K562 (cell line): ENCODE measurements at regions not wholly inside any gene's neighbourhood (a gene's known extent, or its start where the extent isn't known, plus 50 kb on each side); places are given as distances from the start of the nearest gene placed in this dataset.

Experiments used
- ATAC-seq: fragments of 200-7000 bp; cut with Tn5 transposase; 3 replicates; pipeline ENCODE4 v1.9.1; 2020; ENCODE audit warnings: moderate library complexity
- BruUV-seq: library from RNA; stranded (reverse); fragments of 400-500 nt; replicated peaks from 2 replicates; lab custom pipeline; 2021; lab: Mats Ljungman, UMichigan
- CTCF ChIA-PET: fragments of 300-600 bp; formaldehyde crosslinking; extraction: SDS; loops from one replicate; lab custom pipeline; 2021; ENCODE audit warnings: low intra/inter-chr PET ratio; lab: Yijun Ruan, JAX
- POLR2A ChIA-PET: fragments of 300-600, 350-650 bp; sonication (Branson Sonifier 250); formaldehyde crosslinking; extraction: SDS; loops from one replicate; lab custom pipeline; 2021; ENCODE audit warnings: antibody characterized with exemption, inconsistent platforms; lab: Yijun Ruan, JAX
- DNase-seq, 4 experiments: peaks; one replicate each; pipeline versions ENCODE4 v3.0.0 to v3.0.0-alpha.2; 2011 to 2018; ENCODE audit warnings: low spot score in 3 of 4, mixed read lengths in 3 of 4; ENCODE audit errors: extremely low read depth in 1 of 4
- FAIRE-seq: peaks from 2 replicates; lab custom pipeline; 2011; peaks lifted over from hg19 to GRCh38; lab: Jason Lieb, UNC
- H2AFZ ChIP-seq: 2 replicates; pipeline ENCODE4 v1.6.0; 2011; ENCODE audit warnings: low read depth, low read length, control low read depth, inconsistent platforms
- H3K27ac ChIP-seq: fragments of 200-600 bp; 3 replicates; pipeline ENCODE4 v1.8.0; 2011; ENCODE audit warnings: low read depth, mild to moderate bottlenecking, control low read depth, inconsistent platforms, low read length, moderate library complexity, mixed read lengths; ENCODE audit errors: extremely low read depth
- H3K27me3 ChIP-seq, 2 experiments: fragments of 300-600 bp in 1 of 2; 2 replicates in 1 of 2; 3 replicates in 1 of 2; pipeline versions ENCODE4 v1.6.0 to v1.8.0; 2011; ENCODE audit warnings: inconsistent platforms in 2 of 2, low read length in 2 of 2, mild to moderate bottlenecking in 1 of 2, mixed read lengths in 1 of 2, moderate library complexity in 1 of 2; ENCODE audit not compliant: control insufficient read depth in 2 of 2, insufficient read depth in 2 of 2
- H3K36me3 ChIP-seq: fragments of 300-600 bp; 3 replicates; pipeline ENCODE4 v1.8.0; 2011; ENCODE audit warnings: mild to moderate bottlenecking, low read length, inconsistent platforms; ENCODE audit not compliant: control insufficient read depth, insufficient read depth
- H3K4me1 ChIP-seq, 2 experiments: fragments of 200-600 bp in 1 of 2; replicated peaks in 1 of 2; 2 replicates in 1 of 2; 3 replicates in 1 of 2; pipeline versions ENCODE4 v1.5.1 to v1.8.0; 2011; ENCODE audit warnings: inconsistent platforms in 2 of 2, low read length in 2 of 2, mild to moderate bottlenecking in 1 of 2, mixed read lengths in 1 of 2, moderate library complexity in 1 of 2; ENCODE audit not compliant: control insufficient read depth in 2 of 2, insufficient read depth in 2 of 2
- H3K4me2 ChIP-seq: 2 replicates; pipeline ENCODE4 v1.6.1; 2011; ENCODE audit warnings: low read length, control low read depth, inconsistent platforms, mixed read lengths; ENCODE audit not compliant: insufficient read depth
- H3K4me3 ChIP-seq: fragments of 200-600 bp; sonication (generic), shearing (Covaris generic); 2 replicates; pipeline ENCODE4 v1.5.1; 2016; ENCODE audit warnings: control low read depth, inconsistent platforms
- H3K79me2 ChIP-seq: fragments of 200-600 bp; 3 replicates; pipeline ENCODE4 v1.8.0; 2011; ENCODE audit warnings: low read length, inconsistent platforms; ENCODE audit not compliant: control insufficient read depth, insufficient read depth
- H3K9ac ChIP-seq, 2 experiments: 2 replicates each; pipeline versions ENCODE4 v1.6.0 to v1.6.1; 2011; ENCODE audit warnings: low read depth in 2 of 2, low read length in 2 of 2, control low read depth in 1 of 2, inconsistent platforms in 1 of 2, mild to moderate bottlenecking in 1 of 2, mixed read lengths in 1 of 2; ENCODE audit not compliant: insufficient read depth in 1 of 2
- H3K9me1 ChIP-seq: one replicate; pipeline ENCODE4 v1.6.0; 2011; ENCODE audit warnings: inconsistent platforms, mild to moderate bottlenecking, low read length, moderate library complexity; ENCODE audit not compliant: control insufficient read depth, insufficient read depth
- H3K9me3 ChIP-seq: replicated peaks from 2 replicates; pipeline ENCODE4 v1.5.1; 2011; ENCODE audit warnings: low read depth, low read length, inconsistent platforms; ENCODE audit not compliant: control insufficient read depth, insufficient read depth
- H4K20me1 ChIP-seq: replicated peaks from 2 replicates; pipeline ENCODE4 v1.6.1; 2011; ENCODE audit warnings: low read length, inconsistent platforms, mixed read lengths; ENCODE audit not compliant: control insufficient read depth, insufficient read depth
- CHD4 ChIP-seq: fragments of 200-600 bp; sonication (generic); IDR thresholded peaks from 3 replicates; pipeline ENCODE4 v1.6.1; 2012; ENCODE audit warnings: low read depth, mild to moderate bottlenecking, mixed read lengths, low read length, inconsistent platforms; ENCODE audit not compliant: insufficient read depth, insufficient replicate concordance, poor library complexity, severe bottlenecking
- KLF1 ChIP-seq: fragments of 450-650 bp; IDR thresholded peaks from 2 replicates; pipeline ENCODE4 v1.6.1; 2016; ENCODE audit warnings: missing genetic modification characterization, missing compliant biosample characterization
- MCM7 ChIP-seq, 2 experiments: fragments of 450-650 bp; IDR thresholded peaks; 2 replicates each; pipeline ENCODE4 v1.6.1; 2016 to 2018
- MITF ChIP-seq: IDR thresholded peaks from 2 replicates; pipeline ENCODE4 v1.6.1; 2014; ENCODE audit warnings: antibody characterized with exemption
- NCOA6 ChIP-seq: fragments of 450-650 bp; IDR thresholded peaks from 2 replicates; pipeline ENCODE4 v1.6.1; 2017; ENCODE audit warnings: mild to moderate bottlenecking
- RB1 ChIP-seq: fragments of 450-650 bp; IDR thresholded peaks from 2 replicates; pipeline ENCODE4 v1.6.1; 2017; ENCODE audit warnings: low read depth, mild to moderate bottlenecking
- SMARCB1 ChIP-seq: IDR thresholded peaks from 2 replicates; pipeline ENCODE4 v1.6.1; 2011; ENCODE audit warnings: improper control_type of control experiment, low read depth; ENCODE audit not compliant: insufficient read length
- ZFP1 ChIP-seq: fragments of 450-650 bp; formaldehyde crosslinking; IDR thresholded peaks from 2 replicates; pipeline ENCODE4 v1.4.0; 2020; ENCODE audit warnings: mild to moderate bottlenecking, mixed read lengths
- ZNF140 ChIP-seq: fragments of 250-450 bp; sonication (Bioruptor Pico); IDR thresholded peaks from 2 replicates; pipeline ENCODE4 v1.8.0; 2021; ENCODE audit warnings: moderate library complexity, mild to moderate bottlenecking, inconsistent platforms
- WGBS: fragments of 100-300 bp; shearing (Covaris generic); methylation state at CpG from one replicate; pipeline ENCODE4 v1.1.6; 2016; ENCODE audit warnings: low coverage, mixed read lengths; ENCODE audit not compliant: insufficient coverage; ENCODE audit errors: missing lambda C conversion rate; 5-methylcytosine and 5-hydroxymethylcytosine counted together
- in situ Hi-C: fragments of 300-500 bp; cut with MboI; formaldehyde crosslinking; loops from 4 replicates; pipeline ENCODE4 v1.15.0; 2018; ENCODE audit warnings: inconsistent platforms, mixed read lengths
- intact Hi-C: fragments of 100-400 bp; cut with micrococcal nuclease; formaldehyde crosslinking; loops from 2 replicates; pipeline ENCODE4 v1.14.2; 2022
- TF ChIP-seq, protein P1 (sequence below): fragments of 450-650 bp; formaldehyde crosslinking; IDR thresholded peaks from 2 replicates; pipeline ENCODE4 v1.4.0; 2020; ENCODE audit warnings: mild to moderate bottlenecking, mixed read lengths
- TF ChIP-seq, protein P2 (sequence below): fragments of 250-450 bp; sonication (Bioruptor Pico); IDR thresholded peaks from 2 replicates; pipeline ENCODE4 v1.4.0; 2020; ENCODE audit warnings: mild to moderate bottlenecking
- TF ChIP-seq, protein P3 (sequence below): fragments of 450-650 bp; IDR thresholded peaks from 2 replicates; pipeline ENCODE4 v1.6.1; 2016
- TF ChIP-seq, protein P4 (sequence below), 2 experiments: IDR thresholded peaks in 1 of 2; conservative IDR thresholded peaks in 1 of 2; 2 replicates each; pipeline ENCODE4 v1.6.1; 2016; ENCODE audit warnings: low read depth in 2 of 2, mild to moderate bottlenecking in 1 of 2, missing compliant biosample characterization in 1 of 2, missing genetic modification characterization in 1 of 2, moderate library complexity in 1 of 2

GRCh38 chr12:76664731-76665130 lies 99.2 kb upstream of the ZDHHC17 start (continued):
- TF ChIP-seq MITF (no peak), ZFP1 (no peak), SMARCB1 (no peak), ZNF140 (CRISPR knock-in tag) (no peak), KLF1 (no peak), NCOA6 (no peak), RB1 (no peak)
- TF ChIP-seq, protein P1, sequence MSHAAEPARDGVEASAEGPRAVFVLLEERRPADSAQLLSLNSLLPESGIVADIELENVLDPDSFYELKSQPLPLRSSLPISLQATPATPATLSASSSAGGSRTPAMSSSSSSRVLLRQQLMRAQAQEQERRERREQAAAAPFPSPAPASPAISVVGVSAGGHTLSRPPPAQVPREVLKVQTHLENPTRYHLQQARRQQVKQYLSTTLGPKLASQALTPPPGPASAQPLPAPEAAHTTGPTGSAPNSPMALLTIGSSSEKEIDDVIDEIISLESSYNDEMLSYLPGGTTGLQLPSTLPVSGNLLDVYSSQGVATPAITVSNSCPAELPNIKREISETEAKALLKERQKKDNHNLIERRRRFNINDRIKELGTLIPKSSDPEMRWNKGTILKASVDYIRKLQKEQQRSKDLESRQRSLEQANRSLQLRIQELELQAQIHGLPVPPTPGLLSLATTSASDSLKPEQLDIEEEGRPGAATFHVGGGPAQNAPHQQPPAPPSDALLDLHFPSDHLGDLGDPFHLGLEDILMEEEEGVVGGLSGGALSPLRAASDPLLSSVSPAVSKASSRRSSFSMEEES: no peak
- TF ChIP-seq, all 486 proteins: peak for 0

GRCh38 chr12:76666290-76666835 lies 97.6 kb upstream of the ZDHHC17 start:
- POLR2A ChIA-PET: interaction anchor here (0.6 kb wide), 1 partner anchor 32 kb away, joined by 3 read pairs; no protein-coding TSS in a partner anchor
- TF ChIP-seq CHD4: no peak
- TF ChIP-seq, protein P2, sequence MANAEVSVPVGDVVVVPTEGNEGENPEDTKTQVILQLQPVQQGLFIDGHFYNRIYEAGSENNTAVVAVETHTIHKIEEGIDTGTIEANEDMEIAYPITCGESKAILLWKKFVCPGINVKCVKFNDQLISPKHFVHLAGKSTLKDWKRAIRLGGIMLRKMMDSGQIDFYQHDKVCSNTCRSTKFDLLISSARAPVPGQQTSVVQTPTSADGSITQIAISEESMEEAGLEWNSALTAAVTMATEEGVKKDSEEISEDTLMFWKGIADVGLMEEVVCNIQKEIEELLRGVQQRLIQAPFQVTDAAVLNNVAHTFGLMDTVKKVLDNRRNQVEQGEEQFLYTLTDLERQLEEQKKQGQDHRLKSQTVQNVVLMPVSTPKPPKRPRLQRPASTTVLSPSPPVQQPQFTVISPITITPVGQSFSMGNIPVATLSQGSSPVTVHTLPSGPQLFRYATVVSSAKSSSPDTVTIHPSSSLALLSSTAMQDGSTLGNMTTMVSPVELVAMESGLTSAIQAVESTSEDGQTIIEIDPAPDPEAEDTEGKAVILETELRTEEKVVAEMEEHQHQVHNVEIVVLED (CRISPR knock-in tag): no peak
- TF ChIP-seq, protein P3, sequence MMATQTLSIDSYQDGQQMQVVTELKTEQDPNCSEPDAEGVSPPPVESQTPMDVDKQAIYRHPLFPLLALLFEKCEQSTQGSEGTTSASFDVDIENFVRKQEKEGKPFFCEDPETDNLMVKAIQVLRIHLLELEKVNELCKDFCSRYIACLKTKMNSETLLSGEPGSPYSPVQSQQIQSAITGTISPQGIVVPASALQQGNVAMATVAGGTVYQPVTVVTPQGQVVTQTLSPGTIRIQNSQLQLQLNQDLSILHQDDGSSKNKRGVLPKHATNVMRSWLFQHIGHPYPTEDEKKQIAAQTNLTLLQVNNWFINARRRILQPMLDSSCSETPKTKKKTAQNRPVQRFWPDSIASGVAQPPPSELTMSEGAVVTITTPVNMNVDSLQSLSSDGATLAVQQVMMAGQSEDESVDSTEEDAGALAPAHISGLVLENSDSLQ: no peak
- TF ChIP-seq, protein P4, sequence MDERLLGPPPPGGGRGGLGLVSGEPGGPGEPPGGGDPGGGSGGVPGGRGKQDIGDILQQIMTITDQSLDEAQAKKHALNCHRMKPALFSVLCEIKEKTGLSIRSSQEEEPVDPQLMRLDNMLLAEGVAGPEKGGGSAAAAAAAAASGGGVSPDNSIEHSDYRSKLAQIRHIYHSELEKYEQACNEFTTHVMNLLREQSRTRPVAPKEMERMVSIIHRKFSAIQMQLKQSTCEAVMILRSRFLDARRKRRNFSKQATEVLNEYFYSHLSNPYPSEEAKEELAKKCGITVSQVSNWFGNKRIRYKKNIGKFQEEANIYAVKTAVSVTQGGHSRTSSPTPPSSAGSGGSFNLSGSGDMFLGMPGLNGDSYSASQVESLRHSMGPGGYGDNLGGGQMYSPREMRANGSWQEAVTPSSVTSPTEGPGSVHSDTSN (CRISPR knock-in tag; IDR thresholded peaks at IDR 0.05; ENCODE audit: low read depth): no peak
- TF ChIP-seq, protein P4 (tag; conservative IDR thresholded peaks at IDR 0.05; ENCODE audit: low read depth): no peak
- no peak for TF ChIP-seq MCM7 (IDR thresholded peaks at IDR 0.05)

More at GRCh38 chr12:76666290-76666835, 97.6 kb upstream of the ZDHHC17 start:
- H3K27me3 ChIP-seq: no peaks in the 10 kb centered on the region
- no peak overlapping the region for H3K4me2 ChIP-seq
- ATAC-seq: no peak
- intact Hi-C loops: no loop called here
- no peaks in the 10 kb centered on the region for H3K79me2 ChIP-seq
- H3K9me1 ChIP-seq: no peaks in the 10 kb centered on the region
- in situ Hi-C loops: no loop called here
- H3K4me3 ChIP-seq: no peak overlapping the region
- FAIRE-seq: no peak
- no peaks in the 10 kb centered on the region for H4K20me1 ChIP-seq
- H3K27ac ChIP-seq: no peak overlapping the region
- no peaks in the 10 kb centered on the region for H3K4me1 ChIP-seq
- H2AFZ ChIP-seq: no peak overlapping the region
- H3K36me3 ChIP-seq: no peaks in the 10 kb centered on the region
- WGBS: 15% methylated on average over 6 of the region's 6 CpGs
- CTCF ChIA-PET: no interaction called here
- no peak overlapping the region for H3K9ac ChIP-seq
- no peaks in the 10 kb centered on the region for H3K9me3 ChIP-seq
- BruUV-seq: no TSS peak
- DNase-seq: no peak
